ENCODE measurements at regions not wholly inside any gene's neighbourhood (a gene's known extent, or its start where the extent isn't known, plus 50 kb on each side); places are given as distances from the start of the nearest gene placed in this dataset.
"Not testable (repeated sequence)": the region's sequence is repeated elsewhere in the genome, so short reads cannot be mapped to it uniquely, and the experiment has no call there.

DNA sequence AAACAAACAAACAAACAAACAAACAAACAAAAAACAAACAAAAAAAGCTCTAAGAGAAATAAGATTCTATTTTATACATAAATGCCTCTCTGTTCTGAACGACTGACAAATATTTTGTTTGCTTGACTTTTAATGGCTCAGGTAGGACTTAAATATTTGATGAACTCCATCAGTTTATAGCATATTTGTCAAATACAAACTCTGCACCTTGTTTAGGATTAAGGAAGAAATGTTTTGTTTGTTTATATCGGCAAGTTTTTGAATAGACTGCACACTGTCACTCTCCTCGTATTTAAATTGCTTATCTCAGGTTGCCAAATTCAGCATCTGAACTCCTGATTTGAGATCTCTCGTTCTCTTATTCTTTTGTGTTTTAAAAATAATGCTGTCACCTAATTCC is 1499.7 kb upstream of the SLC10A2 start:
- Histone ChIP-seq H3K4me3 (ENCODE audit: low read depth in 1 of 2, low read length in 2 of 2) (no peak overlapping the region), H3K27ac (ENCODE audit: low read length) (no peak overlapping the region), H3K9me3 (ENCODE audit: control insufficient read depth in 1 of 2, low read length in 2 of 2) (no peaks in the 10 kb centered on the region), H3K27me3 (ENCODE audit: low read depth, low read length) (no peaks in the 10 kb centered on the region), H3K4me1 (ENCODE audit: control insufficient read depth in 1 of 2, insufficient read depth in 2 of 2, low read length in 2 of 2) (no peaks in the 10 kb centered on the region), H3K36me3 (ENCODE audit: control insufficient read depth in 1 of 2, insufficient read depth in 2 of 2, low read length in 2 of 2) (no peaks in the 10 kb centered on the region)

DNA sequence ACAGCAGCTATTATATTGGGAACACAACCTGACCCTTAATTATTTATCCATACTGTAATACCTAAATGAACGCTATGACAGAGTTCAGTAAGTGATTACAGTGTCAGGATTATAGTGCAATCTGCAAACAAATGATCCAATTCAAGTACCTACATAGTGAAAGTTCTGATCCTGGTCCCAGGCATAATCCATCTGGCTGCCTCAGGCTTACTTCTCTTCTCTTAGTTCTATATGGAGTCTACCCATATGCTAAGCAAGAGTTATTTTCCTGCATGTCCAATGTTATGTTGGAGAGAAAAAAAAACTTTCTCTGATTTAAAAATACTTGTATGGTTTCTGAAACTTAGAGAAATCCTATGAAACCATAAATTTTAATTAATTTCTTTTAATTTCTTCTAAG is 1487.7 kb upstream of the SLC10A2 start:
- H3K4me3 ChIP-seq (ENCODE audit: low read depth in 1 of 2, low read length in 2 of 2): no peak overlapping the region
- no peaks in the 10 kb centered on the region for H3K27me3 ChIP-seq (ENCODE audit: low read depth, low read length)
- no peak overlapping the region for H3K27ac ChIP-seq (ENCODE audit: low read length)
- H3K36me3 ChIP-seq (ENCODE audit: control insufficient read depth in 1 of 2, insufficient read depth in 2 of 2, low read length in 2 of 2): no peaks in the 10 kb centered on the region
- H3K9me3 ChIP-seq (ENCODE audit: control insufficient read depth in 1 of 2, low read length in 2 of 2): no peaks in the 10 kb centered on the region
- H3K4me1 ChIP-seq (ENCODE audit: control insufficient read depth in 1 of 2, insufficient read depth in 2 of 2, low read length in 2 of 2): no peaks in the 10 kb centered on the region

- no peaks in the 10 kb centered on the region for H3K4me1 ChIP-seq (ENCODE audit: control insufficient read depth in 1 of 2, insufficient read depth in 2 of 2, low read length in 2 of 2)
- no peaks in the 10 kb centered on the region for H3K36me3 ChIP-seq (ENCODE audit: control insufficient read depth in 1 of 2, insufficient read depth in 2 of 2, low read length in 2 of 2)
- no peaks in the 10 kb centered on the region for H3K27me3 ChIP-seq (ENCODE audit: low read depth, low read length)
- H3K27ac ChIP-seq (ENCODE audit: low read length): no peak overlapping the region
- H3K4me3 ChIP-seq (ENCODE audit: low read depth in 1 of 2, low read length in 2 of 2): no peak overlapping the region
- H3K9me3 ChIP-seq (ENCODE audit: control insufficient read depth in 1 of 2, low read length in 2 of 2): no peaks in the 10 kb centered on the region
These were observed 1487.0 kb upstream of the SLC10A2 start for GRCh38 chr13:104553186-104553585.

DNA sequence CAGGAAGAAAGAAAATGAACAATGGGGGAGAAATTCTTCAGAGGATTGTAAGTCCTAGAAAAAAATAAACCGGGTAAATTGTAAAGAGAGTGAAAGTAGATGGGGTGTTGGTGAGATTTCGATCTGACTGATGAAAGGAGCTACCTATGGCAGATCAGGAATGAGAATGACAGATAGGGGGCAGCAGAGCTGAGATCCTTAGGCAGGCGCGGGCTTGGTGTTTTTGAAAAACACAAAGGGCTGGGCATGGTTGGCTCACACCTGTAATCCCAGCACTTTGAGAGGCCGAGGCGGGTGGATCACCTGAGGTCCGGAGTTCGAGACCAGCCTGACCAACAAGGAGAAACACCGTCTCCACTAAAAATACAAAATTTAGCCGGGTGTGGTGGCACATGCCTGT is 1468.6 kb upstream of the SLC10A2 start:
- no peak overlapping the region for H3K4me3 ChIP-seq (ENCODE audit: low read depth in 1 of 2, low read length in 2 of 2)
- H3K27me3 ChIP-seq (ENCODE audit: low read depth, low read length): no peaks in the 10 kb centered on the region
- no peaks in the 10 kb centered on the region for H3K4me1 ChIP-seq (ENCODE audit: control insufficient read depth in 1 of 2, insufficient read depth in 2 of 2, low read length in 2 of 2)
- no peaks in the 10 kb centered on the region for H3K36me3 ChIP-seq (ENCODE audit: control insufficient read depth in 1 of 2, insufficient read depth in 2 of 2, low read length in 2 of 2)
- no peak overlapping the region for H3K27ac ChIP-seq (ENCODE audit: low read length)
- H3K9me3 ChIP-seq (ENCODE audit: control insufficient read depth in 1 of 2, low read length in 2 of 2): no peaks in the 10 kb centered on the region

DNA sequence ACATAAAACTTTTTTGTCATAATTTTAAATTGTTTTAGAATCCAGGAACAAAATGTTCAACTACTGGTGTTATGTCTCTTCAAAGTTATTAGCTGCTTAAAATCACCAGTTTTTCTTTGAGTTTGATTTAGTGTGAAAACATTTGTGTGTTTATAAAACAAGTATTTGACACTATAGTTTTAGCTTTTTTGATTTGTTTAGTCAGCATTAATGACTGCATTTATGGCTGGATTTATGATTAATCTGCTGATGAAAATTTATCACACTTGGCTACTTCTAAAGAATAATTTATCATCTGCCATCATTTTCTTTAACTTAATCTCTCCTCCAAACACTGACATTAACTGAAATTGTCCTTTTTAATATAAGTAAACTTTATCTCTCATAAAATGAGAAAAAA is 1465.9 kb upstream of the SLC10A2 start:
- no peaks in the 10 kb centered on the region for H3K9me3 ChIP-seq (ENCODE audit: control insufficient read depth in 1 of 2, low read length in 2 of 2)
- no peaks in the 10 kb centered on the region for H3K36me3 ChIP-seq (ENCODE audit: control insufficient read depth in 1 of 2, insufficient read depth in 2 of 2, low read length in 2 of 2)
- no peak overlapping the region for H3K4me3 ChIP-seq (ENCODE audit: low read depth in 1 of 2, low read length in 2 of 2)
- no peaks in the 10 kb centered on the region for H3K27me3 ChIP-seq (ENCODE audit: low read depth, low read length)
- H3K27ac ChIP-seq (ENCODE audit: low read length): no peak overlapping the region
- no peaks in the 10 kb centered on the region for H3K4me1 ChIP-seq (ENCODE audit: control insufficient read depth in 1 of 2, insufficient read depth in 2 of 2, low read length in 2 of 2)

- Histone ChIP-seq H3K4me1 (ENCODE audit: control insufficient read depth in 1 of 2, insufficient read depth in 2 of 2, low read length in 2 of 2) (no peaks in the 10 kb centered on the region), H3K27ac (ENCODE audit: low read length) (no peak overlapping the region), H3K27me3 (ENCODE audit: low read depth, low read length) (no peaks in the 10 kb centered on the region), H3K36me3 (ENCODE audit: control insufficient read depth in 1 of 2, insufficient read depth in 2 of 2, low read length in 2 of 2) (no peaks in the 10 kb centered on the region), H3K4me3 (ENCODE audit: low read depth in 1 of 2, low read length in 2 of 2) (no peak overlapping the region), H3K9me3 (ENCODE audit: control insufficient read depth in 1 of 2, low read length in 2 of 2) (no peaks in the 10 kb centered on the region)
These were observed 1464.5 kb upstream of the SLC10A2 start for GRCh38 chr13:104530741-104531140.

GRCh38 chr13:104526561-104526960 is 1460.3 kb upstream of the SLC10A2 start:
- Histone ChIP-seq H3K9me3 (ENCODE audit: control insufficient read depth in 1 of 2, low read length in 2 of 2) (no peaks in the 10 kb centered on the region), H3K36me3 (ENCODE audit: control insufficient read depth in 1 of 2, insufficient read depth in 2 of 2, low read length in 2 of 2) (no peaks in the 10 kb centered on the region), H3K4me1 (ENCODE audit: control insufficient read depth in 1 of 2, insufficient read depth in 2 of 2, low read length in 2 of 2) (no peaks in the 10 kb centered on the region), H3K27me3 (ENCODE audit: low read depth, low read length) (no peaks in the 10 kb centered on the region), H3K27ac (ENCODE audit: low read length) (no peak overlapping the region), H3K4me3 (ENCODE audit: low read depth in 1 of 2, low read length in 2 of 2) (no peak overlapping the region)

DNA sequence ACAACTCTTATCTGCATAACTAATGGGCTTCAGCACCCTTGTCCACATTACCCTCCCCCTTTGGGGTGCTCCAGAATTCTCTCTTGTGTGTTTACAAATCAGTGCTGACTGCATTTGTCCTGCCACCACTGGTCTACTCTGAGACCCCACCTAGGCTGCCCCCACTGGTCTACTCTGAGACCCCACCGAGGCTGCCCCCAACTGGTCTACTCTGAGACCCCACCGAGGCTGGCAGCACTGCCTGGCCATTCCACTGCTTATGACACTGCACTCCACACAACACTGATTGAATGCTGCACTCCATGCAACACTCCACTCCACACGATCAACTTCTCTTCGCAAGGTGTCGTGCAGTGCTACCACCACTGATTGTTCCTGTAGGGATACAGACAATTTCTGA is 1459.2 kb upstream of the SLC10A2 start:
- H3K27me3 ChIP-seq (ENCODE audit: low read depth, low read length): no peaks in the 10 kb centered on the region
- H3K9me3 ChIP-seq (ENCODE audit: control insufficient read depth in 1 of 2, low read length in 2 of 2): no peaks in the 10 kb centered on the region
- no peaks in the 10 kb centered on the region for H3K4me1 ChIP-seq (ENCODE audit: control insufficient read depth in 1 of 2, insufficient read depth in 2 of 2, low read length in 2 of 2)
- no peaks in the 10 kb centered on the region for H3K36me3 ChIP-seq (ENCODE audit: control insufficient read depth in 1 of 2, insufficient read depth in 2 of 2, low read length in 2 of 2)
- H3K27ac ChIP-seq (ENCODE audit: low read length): no peak overlapping the region
- H3K4me3 ChIP-seq (ENCODE audit: low read depth in 1 of 2, low read length in 2 of 2): no peak overlapping the region

GRCh38 chr13:104522235-104523072 is 1456.2 kb upstream of the SLC10A2 start:
- Histone ChIP-seq H3K4me1 (ENCODE audit: control insufficient read depth in 1 of 2, insufficient read depth in 2 of 2, low read length in 2 of 2) (no peaks in the 10 kb centered on the region), H3K36me3 (ENCODE audit: control insufficient read depth in 1 of 2, insufficient read depth in 2 of 2, low read length in 2 of 2) (no peaks in the 10 kb centered on the region), H3K27ac (ENCODE audit: low read length) (no peak overlapping the region), H3K4me3 (ENCODE audit: low read depth in 1 of 2, low read length in 2 of 2) (no peak overlapping the region), H3K9me3 (ENCODE audit: control insufficient read depth in 1 of 2, low read length in 2 of 2) (no peaks in the 10 kb centered on the region), H3K27me3 (ENCODE audit: low read depth, low read length) (no peaks in the 10 kb centered on the region)

- H3K27ac ChIP-seq (ENCODE audit: low read length): no peak overlapping the region
- H3K36me3 ChIP-seq (ENCODE audit: control insufficient read depth in 1 of 2, insufficient read depth in 2 of 2, low read length in 2 of 2): no peaks in the 10 kb centered on the region
- H3K27me3 ChIP-seq (ENCODE audit: low read depth, low read length): no peaks in the 10 kb centered on the region
- H3K4me3 ChIP-seq (ENCODE audit: low read depth in 1 of 2, low read length in 2 of 2): no peak overlapping the region
- no peaks in the 10 kb centered on the region for H3K9me3 ChIP-seq (ENCODE audit: control insufficient read depth in 1 of 2, low read length in 2 of 2)
- H3K4me1 ChIP-seq (ENCODE audit: control insufficient read depth in 1 of 2, insufficient read depth in 2 of 2, low read length in 2 of 2): no peaks in the 10 kb centered on the region
These were observed 1444.2 kb upstream of the SLC10A2 start for GRCh38 chr13:104510422-104510821.

DNA sequence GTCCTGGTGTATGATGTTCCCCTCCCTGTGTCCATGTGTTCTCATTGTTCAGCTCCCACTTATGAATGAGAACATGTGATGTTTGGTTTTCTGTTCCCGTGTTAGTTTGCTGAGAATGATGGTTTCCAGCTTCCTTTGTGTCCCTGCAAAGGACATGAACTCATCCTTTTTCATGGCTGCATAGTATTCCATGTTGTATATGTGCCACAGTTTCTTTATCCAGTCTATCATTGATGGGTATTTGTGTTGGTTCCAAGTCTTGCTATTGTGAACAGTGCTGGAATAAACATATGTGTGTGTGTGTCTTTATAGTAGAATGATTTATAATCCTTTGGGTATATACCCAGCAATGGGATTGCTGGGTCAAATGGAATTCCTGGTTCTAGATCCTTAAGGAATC is 1427.3 kb upstream of the SLC10A2 start:
- not testable (repeated sequence) for H3K27ac ChIP-seq (ENCODE audit: low read length); H3K27me3 ChIP-seq (ENCODE audit: low read depth, low read length); H3K4me3 ChIP-seq (ENCODE audit: low read depth in 1 of 2, low read length in 2 of 2); H3K4me1 ChIP-seq (ENCODE audit: control insufficient read depth in 1 of 2, insufficient read depth in 2 of 2, low read length in 2 of 2); H3K9me3 ChIP-seq (ENCODE audit: control insufficient read depth in 1 of 2, low read length in 2 of 2); H3K36me3 ChIP-seq (ENCODE audit: control insufficient read depth in 1 of 2, insufficient read depth in 2 of 2, low read length in 2 of 2)

DNA sequence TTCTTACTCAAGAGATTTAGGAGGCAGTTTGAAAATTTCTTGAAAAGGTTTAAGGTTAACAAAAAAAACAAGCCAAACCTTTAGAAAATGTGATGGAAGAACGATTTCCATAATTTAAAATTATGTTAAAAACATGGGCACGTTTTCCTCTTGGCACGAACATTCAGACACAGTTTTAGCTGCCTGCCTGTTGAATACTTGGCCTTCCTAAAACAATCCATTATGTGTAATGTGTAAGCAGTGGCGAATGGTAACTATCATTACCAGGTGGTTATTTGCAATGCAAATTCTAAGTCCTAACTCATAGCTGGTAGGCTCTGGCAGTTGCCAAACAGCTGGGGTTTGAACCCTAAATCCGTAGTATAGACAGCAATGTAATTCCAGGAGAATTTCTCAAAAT is 1425.7 kb upstream of the SLC10A2 start:
- no peaks in the 10 kb centered on the region for H3K36me3 ChIP-seq (ENCODE audit: control insufficient read depth in 1 of 2, insufficient read depth in 2 of 2, low read length in 2 of 2)
- no peak overlapping the region for H3K27ac ChIP-seq (ENCODE audit: low read length)
- no peak overlapping the region for H3K4me3 ChIP-seq (ENCODE audit: low read depth in 1 of 2, low read length in 2 of 2)
- H3K9me3 ChIP-seq (ENCODE audit: control insufficient read depth in 1 of 2, low read length in 2 of 2): no peaks in the 10 kb centered on the region
- H3K27me3 ChIP-seq (ENCODE audit: low read depth, low read length): no peaks in the 10 kb centered on the region
- H3K4me1 ChIP-seq (ENCODE audit: control insufficient read depth in 1 of 2, insufficient read depth in 2 of 2, low read length in 2 of 2): no peaks in the 10 kb centered on the region
